Adrenal gland (tissue), 5 donors: ENCODE measurements at regions not wholly inside any gene's neighbourhood (a gene's known extent, or its start where the extent isn't known, plus 50 kb on each side); places are given as distances from the start of the nearest gene placed in this dataset.

ENCODE experiments used
- CTCF ChIP-seq, 6 experiments: fragments of 450-650 bp in 4 of 6; fragments of 200-600 bp in 2 of 6; sonication (generic) in 1 of 6; IDR thresholded peaks; 1 replicate in 5 of 6; 2 replicates in 1 of 6; pipeline versions ENCODE4 v1.5.1 to v1.8.0; 2016 to 2021; ENCODE audit warnings: antibody characterized with exemption in 6 of 6, mild to moderate bottlenecking in 2 of 6, moderate library complexity in 1 of 6
- POLR2A ChIP-seq, 2 donors: fragments of 450-650 bp; IDR thresholded peaks; one replicate each; pipeline ENCODE4 v1.6.1; 2017; ENCODE audit warnings: antibody characterized with exemption in 2 of 2, mild to moderate bottlenecking in 2 of 2, moderate library complexity in 1 of 2
- donor health status: DM: no; HTN: no; CAD: no.

GRCh38 chr3:174424656-174425055, 434.5 kb upstream of the NAALADL2 start:
- TF ChIP-seq POLR2A (IDR thresholded peaks at IDR 0.05) (no peak), CTCF (IDR thresholded peaks at IDR 0.05) (no peak)
